MM.1S (cell line): ENCODE measurements at regions not wholly inside any gene's neighbourhood (a gene's known extent, or its start where the extent isn't known, plus 50 kb on each side); places are given as distances from the start of the nearest gene placed in this dataset.

ENCODE experiments used
- DNase-seq: peaks from one replicate; pipeline ENCODE4 v3.0.0-alpha.2; 2015
- H2AFZ ChIP-seq: fragments of 300-600 bp; sonication (generic); 2 replicates; pipeline ENCODE4 v1.6.0; 2016; ENCODE audit warnings: antibody characterized with exemption, low read length
- H3F3A ChIP-seq: fragments of 300-600 bp; sonication (generic); 2 replicates; pipeline ENCODE4 v1.6.1; 2016; ENCODE audit warnings: mild to moderate bottlenecking, antibody characterized with exemption, low read length, moderate library complexity, mixed read lengths; ENCODE audit not compliant: insufficient read depth
- H3K27ac ChIP-seq: fragments of 300-600 bp; sonication (generic); 2 replicates; pipeline ENCODE4 v1.5.1; 2016; ENCODE audit warnings: mild to moderate bottlenecking, low read length
- H3K27me3 ChIP-seq: fragments of 300-600 bp; sonication (generic); replicated peaks from 2 replicates; pipeline ENCODE4 v1.6.0; 2016; ENCODE audit warnings: low read length; ENCODE audit not compliant: insufficient read depth
- H3K36me3 ChIP-seq: fragments of 300-600 bp; sonication (generic); replicated peaks from 2 replicates; pipeline ENCODE4 v1.6.1; 2016; ENCODE audit warnings: mild to moderate bottlenecking, low read length, mixed read lengths; ENCODE audit not compliant: insufficient read depth
- H3K4me1 ChIP-seq: fragments of 300-600 bp; sonication (generic); 2 replicates; pipeline ENCODE4 v1.6.1; 2016; ENCODE audit warnings: low read length, mixed read lengths
- H3K4me2 ChIP-seq: fragments of 300-600 bp; sonication (generic); 2 replicates; pipeline ENCODE4 v1.6.0; 2016; ENCODE audit warnings: low read depth, low read length
- H3K4me3 ChIP-seq: fragments of 300-600 bp; sonication (generic); 2 replicates; pipeline ENCODE4 v1.5.1; 2016; ENCODE audit warnings: low read length, mixed read lengths
- H3K79me2 ChIP-seq: fragments of 300-600 bp; sonication (generic); 2 replicates; pipeline ENCODE4 v1.6.1; 2016; ENCODE audit warnings: mixed run types, low read length, mixed read lengths
- H3K9ac ChIP-seq: fragments of 300-600 bp; sonication (generic); 2 replicates; pipeline ENCODE4 v1.6.1; 2016; ENCODE audit warnings: low read length, mixed read lengths
- H3K9me2 ChIP-seq: fragments of 300-600 bp; sonication (generic); replicated peaks from 2 replicates; pipeline ENCODE4 v1.6.1; 2016; ENCODE audit warnings: mild to moderate bottlenecking, low read length, mixed read lengths; ENCODE audit not compliant: insufficient read depth
- H3K9me3 ChIP-seq: fragments of 300-600 bp; sonication (generic); replicated peaks from 2 replicates; pipeline ENCODE4 v1.6.1; 2016; ENCODE audit warnings: mild to moderate bottlenecking, low read length, mixed read lengths; ENCODE audit not compliant: insufficient read depth
- H4K20me1 ChIP-seq: fragments of 300-600 bp; sonication (generic); 2 replicates; pipeline ENCODE4 v1.6.1; 2016; ENCODE audit warnings: mild to moderate bottlenecking, low read length, moderate library complexity, mixed read lengths; ENCODE audit not compliant: insufficient read depth
- EZH2 ChIP-seq: fragments of 300-600 bp; sonication (generic); optimal IDR thresholded peaks from 2 replicates; pipeline ENCODE3; 2017; ENCODE audit warnings: low read depth, mild to moderate bottlenecking, antibody characterized with exemption, low read length, mixed read lengths
- EZH2phosphoT487 ChIP-seq: fragments of 300-600 bp; sonication (generic); IDR thresholded peaks from 2 replicates; pipeline ENCODE4 v1.6.1; 2018; ENCODE audit warnings: antibody characterized with exemption, low read length
- TF ChIP-seq, protein P1 (sequence below): fragments of 300-600 bp; sonication (generic); IDR thresholded peaks from 2 replicates; pipeline ENCODE4 v1.5.1; 2016; ENCODE audit warnings: antibody characterized with exemption, low read length, mixed read lengths

DNA sequence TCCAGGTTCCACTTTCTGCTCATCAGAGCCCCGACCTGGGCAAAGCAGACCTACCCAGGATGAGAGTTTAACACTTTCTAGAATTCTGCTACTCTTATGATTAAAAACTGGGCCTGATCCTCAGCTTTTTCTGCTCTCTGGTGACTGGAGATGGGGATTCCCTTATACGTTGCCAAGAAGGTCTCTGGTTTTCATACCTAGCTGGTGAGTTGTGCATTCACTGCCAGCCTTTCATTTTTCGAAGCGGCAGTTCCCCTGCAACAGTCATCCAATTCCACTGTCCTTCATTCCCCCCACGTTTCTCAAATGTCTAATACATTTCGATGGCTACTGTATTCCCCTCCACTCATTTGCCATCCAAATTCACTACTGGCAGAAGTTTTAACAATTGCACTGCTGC lies 135.3 kb downstream of the ADSS2 start:
- no peaks in the 10 kb centered on the region for H3K4me1 ChIP-seq
- H4K20me1 ChIP-seq = no peaks in the 10 kb centered on the region
- no peak for TF ChIP-seq EZH2
- no peak overlapping the region for H3K4me2 ChIP-seq
- H3K36me3 ChIP-seq = no peaks in the 10 kb centered on the region
- no peak for DNase-seq
- no peaks in the 10 kb centered on the region for H3K79me2 ChIP-seq
- H3K9me2 ChIP-seq = no peaks in the 10 kb centered on the region
- no peak overlapping the region for H3K4me3 ChIP-seq
- no peaks in the 10 kb centered on the region for H3K9me3 ChIP-seq
- H2AFZ ChIP-seq = no peak overlapping the region
- H3F3A ChIP-seq = no peaks in the 10 kb centered on the region
- H3K27ac ChIP-seq = no peak overlapping the region
- no peaks in the 10 kb centered on the region for H3K27me3 ChIP-seq
- H3K9ac ChIP-seq = no peak overlapping the region

DNA sequence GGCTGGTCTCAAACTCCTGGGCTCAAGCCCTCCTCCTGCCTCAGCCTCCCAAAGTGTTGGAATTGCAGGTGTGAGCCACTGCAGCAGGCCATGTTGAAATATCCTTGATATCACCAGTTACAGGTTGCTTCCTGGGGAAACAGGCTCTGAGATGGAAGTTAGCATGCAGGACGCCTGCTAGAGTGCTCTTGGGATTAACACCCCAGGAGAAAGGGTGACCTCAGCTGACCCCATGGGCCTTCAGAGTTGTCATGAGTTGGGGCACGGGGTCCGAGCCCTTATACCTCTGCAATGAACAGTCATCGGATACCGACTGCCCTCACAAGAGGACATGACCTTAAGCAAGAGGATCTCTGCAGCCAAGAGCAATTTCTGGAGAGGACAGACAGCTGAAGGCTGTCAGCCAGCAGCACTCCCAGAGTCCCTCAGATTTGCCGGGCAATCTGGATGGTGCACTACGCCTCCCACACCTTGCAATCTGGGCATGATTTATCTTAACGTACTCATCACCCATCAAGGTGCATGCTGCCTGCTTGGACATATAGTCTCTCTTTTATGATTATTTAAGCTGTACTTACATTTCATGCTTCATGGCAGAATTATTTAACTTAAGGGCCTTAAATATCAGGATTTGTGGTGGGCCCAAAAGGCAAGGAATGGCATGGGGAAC lies 134.6 kb downstream of the ADSS2 start:
- Histone ChIP-seq H2AFZ (no peak overlapping the region), H3K79me2 (no peaks in the 10 kb centered on the region), H3K9me2 (no peaks in the 10 kb centered on the region), H3K27ac (no peak overlapping the region), H3K27me3 (no peaks in the 10 kb centered on the region), H4K20me1 (no peaks in the 10 kb centered on the region), H3K9me3 (no peaks in the 10 kb centered on the region), H3K4me2 (no peak overlapping the region), H3K4me3 (no peak overlapping the region), H3K4me1 (no peaks in the 10 kb centered on the region), H3K36me3 (no peaks in the 10 kb centered on the region), H3F3A (no peaks in the 10 kb centered on the region), H3K9ac (no peak overlapping the region)
- TF ChIP-seq EZH2phosphoT487 (no peak), EZH2 (no peak)
- TF ChIP-seq, protein P1, sequence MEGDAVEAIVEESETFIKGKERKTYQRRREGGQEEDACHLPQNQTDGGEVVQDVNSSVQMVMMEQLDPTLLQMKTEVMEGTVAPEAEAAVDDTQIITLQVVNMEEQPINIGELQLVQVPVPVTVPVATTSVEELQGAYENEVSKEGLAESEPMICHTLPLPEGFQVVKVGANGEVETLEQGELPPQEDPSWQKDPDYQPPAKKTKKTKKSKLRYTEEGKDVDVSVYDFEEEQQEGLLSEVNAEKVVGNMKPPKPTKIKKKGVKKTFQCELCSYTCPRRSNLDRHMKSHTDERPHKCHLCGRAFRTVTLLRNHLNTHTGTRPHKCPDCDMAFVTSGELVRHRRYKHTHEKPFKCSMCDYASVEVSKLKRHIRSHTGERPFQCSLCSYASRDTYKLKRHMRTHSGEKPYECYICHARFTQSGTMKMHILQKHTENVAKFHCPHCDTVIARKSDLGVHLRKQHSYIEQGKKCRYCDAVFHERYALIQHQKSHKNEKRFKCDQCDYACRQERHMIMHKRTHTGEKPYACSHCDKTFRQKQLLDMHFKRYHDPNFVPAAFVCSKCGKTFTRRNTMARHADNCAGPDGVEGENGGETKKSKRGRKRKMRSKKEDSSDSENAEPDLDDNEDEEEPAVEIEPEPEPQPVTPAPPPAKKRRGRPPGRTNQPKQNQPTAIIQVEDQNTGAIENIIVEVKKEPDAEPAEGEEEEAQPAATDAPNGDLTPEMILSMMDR = no peak
- no peak for DNase-seq

DNA sequence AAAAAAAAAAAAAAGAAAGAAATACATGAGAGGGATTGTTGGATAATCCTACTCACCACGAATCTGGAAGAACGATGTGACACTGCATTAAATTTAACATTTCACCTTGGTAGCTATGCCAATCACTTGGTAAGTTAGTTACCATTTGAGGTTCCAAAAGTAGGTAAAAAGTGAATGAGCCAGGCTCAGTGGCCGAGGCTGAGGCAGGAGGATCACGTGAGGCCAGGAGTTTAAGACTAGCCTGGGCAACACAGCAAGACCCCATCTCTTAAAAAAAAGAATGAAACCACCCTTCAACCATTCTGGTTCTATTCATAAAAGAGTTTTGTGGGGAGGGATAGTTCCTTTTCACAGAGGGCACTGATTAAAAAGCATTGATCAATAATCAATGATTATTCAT lies 133.6 kb downstream of the ADSS2 start:
- Histone ChIP-seq H3K27me3 (no peaks in the 10 kb centered on the region), H3K9ac (no peak overlapping the region), H3K9me2 (no peaks in the 10 kb centered on the region), H3K4me2 (no peak overlapping the region), H3K36me3 (no peaks in the 10 kb centered on the region), H3K27ac (no peak overlapping the region), H3K4me3 (no peak overlapping the region), H4K20me1 (no peaks in the 10 kb centered on the region), H3K4me1 (no peaks in the 10 kb centered on the region), H2AFZ (no peak overlapping the region), H3K9me3 (no peaks in the 10 kb centered on the region), H3F3A (no peaks in the 10 kb centered on the region), H3K79me2 (no peaks in the 10 kb centered on the region)
- no peak for TF ChIP-seq EZH2
- TF ChIP-seq, protein P1 = no peak
- TF ChIP-seq EZH2phosphoT487 = no peak
- DNase-seq = no peak

DNA sequence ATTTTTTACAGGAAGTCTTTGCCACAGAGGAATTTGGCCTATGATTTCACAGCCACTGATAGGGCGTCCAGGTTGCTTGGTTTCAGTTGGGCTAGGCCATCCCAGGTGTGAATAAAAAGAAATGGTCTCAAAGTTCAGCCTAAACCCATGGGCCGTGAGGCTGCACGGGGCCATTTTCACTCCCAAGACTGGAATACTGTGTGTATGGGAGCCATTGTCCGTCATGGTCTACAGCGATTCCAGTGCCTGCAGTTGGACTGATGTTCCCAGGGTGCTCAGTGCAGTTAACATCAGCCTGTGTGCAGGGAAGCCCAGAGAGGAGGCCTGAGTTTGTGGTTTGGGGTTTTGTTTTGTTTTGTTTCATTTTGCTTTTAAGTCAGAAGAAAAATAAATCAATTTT lies 133.2 kb downstream of the ADSS2 start:
- Histone ChIP-seq H3K27ac (no peak overlapping the region), H2AFZ (no peak overlapping the region), H3K9me3 (no peaks in the 10 kb centered on the region), H3K4me3 (no peak overlapping the region), H3K4me1 (no peaks in the 10 kb centered on the region), H3K9me2 (no peaks in the 10 kb centered on the region), H3K4me2 (no peak overlapping the region), H4K20me1 (no peaks in the 10 kb centered on the region), H3K9ac (no peak overlapping the region), H3K36me3 (no peaks in the 10 kb centered on the region), H3K79me2 (no peaks in the 10 kb centered on the region), H3K27me3 (no peaks in the 10 kb centered on the region), H3F3A (no peaks in the 10 kb centered on the region)
- no peak for DNase-seq
- TF ChIP-seq, protein P1 = no peak
- TF ChIP-seq EZH2 = no peak
- TF ChIP-seq EZH2phosphoT487 = no peak
